Retinal pigment epithelial cell (primary cell): ENCODE measurements at regions not wholly inside any gene's neighbourhood (a gene's known extent, or its start where the extent isn't known, plus 50 kb on each side); places are given as distances from the start of the nearest gene placed in this dataset.
"Not testable (repeated sequence)": the region's sequence is repeated elsewhere in the genome, so short reads cannot be mapped to it uniquely, and the experiment has no call there.

ENCODE experiments used
- DNase-seq: peaks from one replicate; pipeline ENCODE4 v3.0.0-alpha.2; 2010; ENCODE audit warnings: low read depth
- H3K4me3 ChIP-seq: 2 replicates; pipeline ENCODE4 v1.5.1; 2011; ENCODE audit warnings: mild to moderate bottlenecking, low read length, control low read depth, moderate library complexity
- CTCF ChIP-seq: conservative IDR thresholded peaks from 2 replicates; pipeline ENCODE4 v1.5.1; 2011; ENCODE audit warnings: low read depth, low read length, control low read depth, inconsistent platforms

- H3K4me3 ChIP-seq: no peak overlapping the region
- DNase-seq: no peak
- no peak for TF ChIP-seq CTCF
Measured at GRCh38 chr5:84445049-84445685, 60.5 kb upstream of the EDIL3 start.

- no peak for TF ChIP-seq CTCF
- H3K4me3 ChIP-seq: no peak overlapping the region
- DNase-seq: no peak
Measured at GRCh38 chr5:84438456-84438855, 53.8 kb upstream of the EDIL3 start.

- no peak for TF ChIP-seq CTCF
- peak; percentile 73 for DNase-seq
- H3K4me3 ChIP-seq: no peak overlapping the region
Measured at GRCh38 chr5:84437673-84438315, 53.1 kb upstream of the EDIL3 start.

GRCh38 chr5:84436866-84437265 lies 52.2 kb upstream of the EDIL3 start:
- H3K4me3 ChIP-seq: no peak overlapping the region
- no peak for DNase-seq
- no peak for TF ChIP-seq CTCF

- DNase-seq, H3K4me3 ChIP-seq: not testable (repeated sequence)
Measured at GRCh38 chr5:84435861-84436346, 51.2 kb upstream of the EDIL3 start.
